ENCODE measurements at regions not wholly inside any gene's neighbourhood (a gene's known extent, or its start where the extent isn't known, plus 50 kb on each side); places are given as distances from the start of the nearest gene placed in this dataset.

- no peak overlapping the region for H3K4me2 ChIP-seq (ENCODE audit: low read length)
- H3K36me3 ChIP-seq (ENCODE audit: insufficient read depth, low read length) = no peaks in the 10 kb centered on the region
- no peak overlapping the region for H2AFZ ChIP-seq (ENCODE audit: low read length)
- no peaks in the 10 kb centered on the region for H3K9me2 ChIP-seq (ENCODE audit: insufficient read depth, low read length)
- CTCF ChIA-PET (ENCODE audit: unreplicated experiment) = no interaction called here
- no peak for TF ChIP-seq CTCF (conservative IDR thresholded peaks at IDR 0.05; ENCODE audit: low read length)
- no peak for TF ChIP-seq EZH2phosphoT487 (IDR thresholded peaks at IDR 0.05; ENCODE audit: borderline replicate concordance, low read depth, low read length)
- H3K9me3 ChIP-seq (ENCODE audit: low read length) = no peaks in the 10 kb centered on the region
- POLR2A ChIA-PET = no interaction called here
- no peak overlapping the region for H3K4me3 ChIP-seq (ENCODE audit: low read depth, low read length, poor library complexity, severe bottlenecking)
- intact Hi-C loops (cut with micrococcal nuclease; ENCODE audit: unreplicated experiment) = no loop called here
- H4K20me1 ChIP-seq (ENCODE audit: insufficient read depth, low read length) = no peaks in the 10 kb centered on the region
- H3K27ac ChIP-seq (ENCODE audit: low read depth, low read length, poor library complexity, severe bottlenecking) = no peak overlapping the region
- no peak for DNase-seq (ENCODE audit: low spot score)
- no peaks in the 10 kb centered on the region for H3K4me1 ChIP-seq (ENCODE audit: insufficient read depth, low read length, poor library complexity, severe bottlenecking)
- BruUV-seq (replicated peaks) = no TSS peak
- H3K79me2 ChIP-seq (ENCODE audit: insufficient read depth, low read depth, low read length) = no peaks in the 10 kb centered on the region
Measured at GRCh38 chr18:78822949-78823285, 156.7 kb upstream of the SALL3 start.

- Histone ChIP-seq H3K79me2 (ENCODE audit: insufficient read depth, low read depth, low read length) (no peaks in the 10 kb centered on the region), H3K4me3 (ENCODE audit: low read depth, low read length, poor library complexity, severe bottlenecking) (no peak overlapping the region), H3K9me2 (ENCODE audit: insufficient read depth, low read length) (no peaks in the 10 kb centered on the region), H4K20me1 (ENCODE audit: insufficient read depth, low read length) (no peaks in the 10 kb centered on the region), H3K27ac (ENCODE audit: low read depth, low read length, poor library complexity, severe bottlenecking) (no peak overlapping the region), H3K4me2 (ENCODE audit: low read length) (no peak overlapping the region), H3K4me1 (ENCODE audit: insufficient read depth, low read length, poor library complexity, severe bottlenecking) (no peaks in the 10 kb centered on the region), H2AFZ (ENCODE audit: low read length) (no peak overlapping the region), H3K36me3 (ENCODE audit: insufficient read depth, low read length) (no peaks in the 10 kb centered on the region), H3K9me3 (ENCODE audit: low read length) (no peaks in the 10 kb centered on the region)
- intact Hi-C loops (cut with micrococcal nuclease; ENCODE audit: unreplicated experiment) = no loop called here
- no peak for DNase-seq (ENCODE audit: low spot score)
- no TSS peak for BruUV-seq (replicated peaks)
- ChIA-PET CTCF (ENCODE audit: unreplicated experiment) (no interaction called here), POLR2A (no interaction called here)
- TF ChIP-seq EZH2phosphoT487 (IDR thresholded peaks at IDR 0.05; ENCODE audit: borderline replicate concordance, low read depth, low read length) = no peak
- TF ChIP-seq CTCF (conservative IDR thresholded peaks at IDR 0.05; ENCODE audit: low read length) = no peak
Measured at GRCh38 chr18:78825168-78825567, 154.4 kb upstream of the SALL3 start.

- H3K4me2 ChIP-seq (ENCODE audit: low read length) = no peak overlapping the region
- TF ChIP-seq EZH2phosphoT487 (IDR thresholded peaks at IDR 0.05; ENCODE audit: borderline replicate concordance, low read depth, low read length) = no peak
- no peak for TF ChIP-seq CTCF (conservative IDR thresholded peaks at IDR 0.05; ENCODE audit: low read length)
- POLR2A ChIA-PET = no interaction called here
Measured at GRCh38 chr18:78826631-78827030, 153.0 kb upstream of the SALL3 start.

More at GRCh38 chr18:78826631-78827030, 153.0 kb upstream of the SALL3 start:
- no peaks in the 10 kb centered on the region for H3K4me1 ChIP-seq (ENCODE audit: insufficient read depth, low read length, poor library complexity, severe bottlenecking)
- DNase-seq (ENCODE audit: low spot score) = no peak
- H4K20me1 ChIP-seq (ENCODE audit: insufficient read depth, low read length) = no peaks in the 10 kb centered on the region
- no TSS peak for BruUV-seq (replicated peaks)
- H3K79me2 ChIP-seq (ENCODE audit: insufficient read depth, low read depth, low read length) = no peaks in the 10 kb centered on the region
- H3K9me2 ChIP-seq (ENCODE audit: insufficient read depth, low read length) = no peaks in the 10 kb centered on the region
- no peak overlapping the region for H3K4me3 ChIP-seq (ENCODE audit: low read depth, low read length, poor library complexity, severe bottlenecking)
- H3K27ac ChIP-seq (ENCODE audit: low read depth, low read length, poor library complexity, severe bottlenecking) = no peak overlapping the region
- H3K36me3 ChIP-seq (ENCODE audit: insufficient read depth, low read length) = no peaks in the 10 kb centered on the region
- H3K9me3 ChIP-seq (ENCODE audit: low read length) = no peaks in the 10 kb centered on the region
- no peak overlapping the region for H2AFZ ChIP-seq (ENCODE audit: low read length)
- CTCF ChIA-PET (ENCODE audit: unreplicated experiment) = no interaction called here
- intact Hi-C loops (cut with micrococcal nuclease; ENCODE audit: unreplicated experiment) = no loop called here
